K562 (cell line): ENCODE measurements at regions not wholly inside any gene's neighbourhood (a gene's known extent, or its start where the extent isn't known, plus 50 kb on each side); places are given as distances from the start of the nearest gene placed in this dataset.

Experiments
- ATF1 ChIP-seq, 2 experiments: fragments of 450-650 bp in 1 of 2; IDR thresholded peaks; 2 replicates each; pipeline ENCODE4 v1.6.1; 2016; ENCODE audit warnings: missing compliant biosample characterization in 1 of 2, missing genetic modification characterization in 1 of 2
- EGR1 ChIP-seq: fragments of 450-650 bp; conservative IDR thresholded peaks from 2 replicates; pipeline ENCODE4 v1.6.1; 2017; ENCODE audit warnings: mild to moderate bottlenecking
- EZH2 ChIP-seq: IDR thresholded peaks from 2 replicates; pipeline ENCODE4 v1.6.1; 2012; ENCODE audit warnings: low read depth, mild to moderate bottlenecking, inconsistent platforms, low read length, borderline replicate concordance
- FOXJ3 ChIP-seq: sonication (generic); formaldehyde crosslinking; IDR thresholded peaks from 2 replicates; pipeline ENCODE4 v1.4.0; 2020; ENCODE audit warnings: mild to moderate bottlenecking, missing genetic modification reagents
- POLR2AphosphoS5 ChIP-seq: IDR thresholded peaks from 2 replicates; pipeline ENCODE4 v1.6.1; 2011; ENCODE audit warnings: mild to moderate bottlenecking, low read depth, low read length, moderate library complexity; ENCODE audit not compliant: control insufficient read depth, insufficient read depth
- ZNF134 ChIP-seq: fragments of 250-450 bp; sonication (Bioruptor Pico); conservative IDR thresholded peaks from 2 replicates; pipeline ENCODE4 v1.4.0; 2020
- TF ChIP-seq, protein P1 (sequence below): fragments of 250-450 bp; sonication (Bioruptor Pico); IDR thresholded peaks from 2 replicates; pipeline ENCODE4 v1.9.0; 2021; ENCODE audit warnings: mild to moderate bottlenecking, inconsistent platforms
- TF ChIP-seq, protein P2 (sequence below): sonication (generic); formaldehyde crosslinking; IDR thresholded peaks from 2 replicates; pipeline ENCODE4 v1.5.0; 2020; ENCODE audit warnings: missing genetic modification reagents

DNA sequence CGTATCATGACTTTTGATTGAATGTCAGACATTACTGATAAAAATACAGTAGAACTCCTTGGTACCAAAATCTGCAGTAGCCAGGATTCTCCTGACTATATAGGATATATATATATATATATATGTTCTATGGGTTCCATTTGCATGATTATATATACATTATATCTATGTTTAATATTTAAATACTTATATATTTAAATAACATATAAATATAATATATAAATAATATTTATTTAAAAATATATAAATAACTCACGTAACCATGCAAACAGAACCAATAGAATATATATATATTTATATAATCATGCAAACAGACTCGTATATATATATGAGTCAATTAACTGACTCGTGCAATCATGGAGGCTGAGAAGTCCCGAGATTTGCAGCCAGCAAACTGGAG is 278.8 kb upstream of the PLXNA2 start:
- TF ChIP-seq, protein P1, sequence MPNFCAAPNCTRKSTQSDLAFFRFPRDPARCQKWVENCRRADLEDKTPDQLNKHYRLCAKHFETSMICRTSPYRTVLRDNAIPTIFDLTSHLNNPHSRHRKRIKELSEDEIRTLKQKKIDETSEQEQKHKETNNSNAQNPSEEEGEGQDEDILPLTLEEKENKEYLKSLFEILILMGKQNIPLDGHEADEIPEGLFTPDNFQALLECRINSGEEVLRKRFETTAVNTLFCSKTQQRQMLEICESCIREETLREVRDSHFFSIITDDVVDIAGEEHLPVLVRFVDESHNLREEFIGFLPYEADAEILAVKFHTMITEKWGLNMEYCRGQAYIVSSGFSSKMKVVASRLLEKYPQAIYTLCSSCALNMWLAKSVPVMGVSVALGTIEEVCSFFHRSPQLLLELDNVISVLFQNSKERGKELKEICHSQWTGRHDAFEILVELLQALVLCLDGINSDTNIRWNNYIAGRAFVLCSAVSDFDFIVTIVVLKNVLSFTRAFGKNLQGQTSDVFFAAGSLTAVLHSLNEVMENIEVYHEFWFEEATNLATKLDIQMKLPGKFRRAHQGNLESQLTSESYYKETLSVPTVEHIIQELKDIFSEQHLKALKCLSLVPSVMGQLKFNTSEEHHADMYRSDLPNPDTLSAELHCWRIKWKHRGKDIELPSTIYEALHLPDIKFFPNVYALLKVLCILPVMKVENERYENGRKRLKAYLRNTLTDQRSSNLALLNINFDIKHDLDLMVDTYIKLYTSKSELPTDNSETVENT (CRISPR knock-in tag) = no peak
- TF ChIP-seq POLR2AphosphoS5 (no peak), FOXJ3 (CRISPR knock-in tag) (no peak), EZH2 (no peak), ATF1 (CRISPR knock-in tag; IDR thresholded peaks at IDR 0.05) (no peak), ATF1 (tag; IDR thresholded peaks at IDR 0.05) (no peak), ZNF134 (no peak), EGR1 (no peak)
- TF ChIP-seq, protein P2, sequence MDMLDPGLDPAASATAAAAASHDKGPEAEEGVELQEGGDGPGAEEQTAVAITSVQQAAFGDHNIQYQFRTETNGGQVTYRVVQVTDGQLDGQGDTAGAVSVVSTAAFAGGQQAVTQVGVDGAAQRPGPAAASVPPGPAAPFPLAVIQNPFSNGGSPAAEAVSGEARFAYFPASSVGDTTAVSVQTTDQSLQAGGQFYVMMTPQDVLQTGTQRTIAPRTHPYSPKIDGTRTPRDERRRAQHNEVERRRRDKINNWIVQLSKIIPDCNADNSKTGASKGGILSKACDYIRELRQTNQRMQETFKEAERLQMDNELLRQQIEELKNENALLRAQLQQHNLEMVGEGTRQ (CRISPR knock-in tag) = no peak
